Loucy (cell line): ENCODE measurements at regions not wholly inside any gene's neighbourhood (a gene's known extent, or its start where the extent isn't known, plus 50 kb on each side); places are given as distances from the start of the nearest gene placed in this dataset.
A peak's percentile ranks its signal among the peaks of the same experiment; 100 is the strongest.

Source experiments
- H2AFZ ChIP-seq: fragments of 200-600 bp; sonication (generic); 2 replicates; pipeline ENCODE4 v1.6.0; 2016; ENCODE audit warnings: antibody characterized with exemption, mild to moderate bottlenecking, low read length, moderate library complexity
- H3F3A ChIP-seq: fragments of 200-600 bp; 2 replicates; pipeline ENCODE4 v1.6.0; 2016; ENCODE audit warnings: antibody characterized with exemption, low read depth, mild to moderate bottlenecking
- H3K27me3 ChIP-seq: fragments of 200-600 bp; sonication (generic); 2 replicates; pipeline ENCODE4 v1.6.1; 2014; ENCODE audit warnings: low read length, mild to moderate bottlenecking; ENCODE audit not compliant: insufficient read depth, poor library complexity, severe bottlenecking
- H3K36me3 ChIP-seq: fragments of 200-600 bp; sonication (generic); 2 replicates; pipeline ENCODE4 v1.6.1; 2016; ENCODE audit warnings: low read length; ENCODE audit not compliant: insufficient read depth
- H3K4me1 ChIP-seq: fragments of 200-600 bp; sonication (generic); 2 replicates; pipeline ENCODE4 v1.5.1; 2014; ENCODE audit warnings: low read length, mild to moderate bottlenecking; ENCODE audit not compliant: insufficient read depth, poor library complexity, severe bottlenecking
- H3K4me2 ChIP-seq: fragments of 200-600 bp; sonication (generic); 2 replicates; pipeline ENCODE4 v1.6.0; 2014; ENCODE audit warnings: antibody characterized with exemption, low read length, low read depth, mild to moderate bottlenecking; ENCODE audit not compliant: poor library complexity, severe bottlenecking
- H3K4me3 ChIP-seq: fragments of 200-600 bp; sonication (generic); 2 replicates; pipeline ENCODE4 v1.5.1; 2014; ENCODE audit warnings: low read length, mild to moderate bottlenecking, mixed read lengths; ENCODE audit not compliant: poor library complexity, severe bottlenecking
- H3K79me2 ChIP-seq: fragments of 200-600 bp; sonication (generic); 2 replicates; pipeline ENCODE4 v1.6.1; 2014; ENCODE audit warnings: low read length; ENCODE audit not compliant: insufficient read depth
- H3K9ac ChIP-seq: fragments of 200-600 bp; sonication (generic); 2 replicates; pipeline ENCODE4 v1.6.0; 2014; ENCODE audit warnings: mild to moderate bottlenecking, low read depth, low read length, moderate library complexity; ENCODE audit not compliant: poor library complexity, severe bottlenecking
- H3K9me2 ChIP-seq: fragments of 200-600 bp; sonication (generic); replicated peaks from 2 replicates; pipeline ENCODE4 v1.6.1; 2016; ENCODE audit warnings: low read depth, low read length, mixed read lengths
- H3K9me3 ChIP-seq: fragments of 200-600 bp; sonication (generic); 2 replicates; pipeline ENCODE4 v1.6.1; 2014; ENCODE audit warnings: mild to moderate bottlenecking, antibody characterized with exemption, low read length, low read depth; ENCODE audit not compliant: insufficient read depth
- H4K20me1 ChIP-seq: fragments of 200-600 bp; sonication (generic); 2 replicates; pipeline ENCODE4 v1.6.0; 2014; ENCODE audit warnings: antibody characterized with exemption, low read length, mild to moderate bottlenecking; ENCODE audit not compliant: insufficient read depth, poor library complexity, severe bottlenecking
- EZH2phosphoT487 ChIP-seq: fragments of 200-600 bp; IDR thresholded peaks from 2 replicates; pipeline ENCODE4 v1.6.1; 2018; ENCODE audit warnings: antibody characterized with exemption, mild to moderate bottlenecking, moderate library complexity, borderline replicate concordance
- TF ChIP-seq, protein P1 (sequence below): fragments of 200-600 bp; sonication (generic); conservative IDR thresholded peaks from 2 replicates; pipeline ENCODE4 v1.5.1; 2014; ENCODE audit warnings: mild to moderate bottlenecking, antibody characterized with exemption, low read length

DNA sequence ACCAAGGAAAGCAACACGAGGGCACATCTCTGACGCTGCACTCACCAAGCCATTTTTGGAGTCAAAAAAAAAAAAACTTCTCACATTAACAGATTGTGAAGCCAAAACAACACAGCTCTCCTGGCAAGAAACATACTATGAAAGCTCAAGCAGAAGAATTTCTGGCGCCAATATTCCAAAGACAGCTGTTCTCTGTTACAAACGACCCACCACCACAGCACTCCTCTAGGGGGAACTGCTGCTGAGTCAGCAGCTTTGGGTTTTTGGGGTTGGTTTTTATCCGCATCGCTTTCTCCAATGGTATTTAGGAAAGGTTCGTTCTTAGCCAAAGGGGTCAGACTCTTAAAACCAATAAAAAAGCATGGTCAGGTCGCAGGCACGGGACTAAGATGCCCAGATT lies 379.4 kb downstream of the RPS29 start:
- no peak for TF ChIP-seq EZH2phosphoT487
- TF ChIP-seq, protein P1, sequence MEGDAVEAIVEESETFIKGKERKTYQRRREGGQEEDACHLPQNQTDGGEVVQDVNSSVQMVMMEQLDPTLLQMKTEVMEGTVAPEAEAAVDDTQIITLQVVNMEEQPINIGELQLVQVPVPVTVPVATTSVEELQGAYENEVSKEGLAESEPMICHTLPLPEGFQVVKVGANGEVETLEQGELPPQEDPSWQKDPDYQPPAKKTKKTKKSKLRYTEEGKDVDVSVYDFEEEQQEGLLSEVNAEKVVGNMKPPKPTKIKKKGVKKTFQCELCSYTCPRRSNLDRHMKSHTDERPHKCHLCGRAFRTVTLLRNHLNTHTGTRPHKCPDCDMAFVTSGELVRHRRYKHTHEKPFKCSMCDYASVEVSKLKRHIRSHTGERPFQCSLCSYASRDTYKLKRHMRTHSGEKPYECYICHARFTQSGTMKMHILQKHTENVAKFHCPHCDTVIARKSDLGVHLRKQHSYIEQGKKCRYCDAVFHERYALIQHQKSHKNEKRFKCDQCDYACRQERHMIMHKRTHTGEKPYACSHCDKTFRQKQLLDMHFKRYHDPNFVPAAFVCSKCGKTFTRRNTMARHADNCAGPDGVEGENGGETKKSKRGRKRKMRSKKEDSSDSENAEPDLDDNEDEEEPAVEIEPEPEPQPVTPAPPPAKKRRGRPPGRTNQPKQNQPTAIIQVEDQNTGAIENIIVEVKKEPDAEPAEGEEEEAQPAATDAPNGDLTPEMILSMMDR: no peak; the same call in 1 of the 2 replicates
- H3K9me2 ChIP-seq: no peaks in the 10 kb centered on the region
- no peak overlapping the region for H2AFZ ChIP-seq
- H3K4me1 ChIP-seq: peaks cover 38% of the 10 kb centered on the region
- no peaks in the 10 kb centered on the region for H3K27me3 ChIP-seq
- H3K4me2 ChIP-seq: no peak overlapping the region
- no peaks in the 10 kb centered on the region for H3K36me3 ChIP-seq
- no peaks in the 10 kb centered on the region for H3K79me2 ChIP-seq
- no peak overlapping the region for H3K4me3 ChIP-seq
- no peaks in the 10 kb centered on the region for H3F3A ChIP-seq
- H3K9ac ChIP-seq: no peak overlapping the region
- no peaks in the 10 kb centered on the region for H4K20me1 ChIP-seq
- H3K9me3 ChIP-seq: no peaks in the 10 kb centered on the region

DNA sequence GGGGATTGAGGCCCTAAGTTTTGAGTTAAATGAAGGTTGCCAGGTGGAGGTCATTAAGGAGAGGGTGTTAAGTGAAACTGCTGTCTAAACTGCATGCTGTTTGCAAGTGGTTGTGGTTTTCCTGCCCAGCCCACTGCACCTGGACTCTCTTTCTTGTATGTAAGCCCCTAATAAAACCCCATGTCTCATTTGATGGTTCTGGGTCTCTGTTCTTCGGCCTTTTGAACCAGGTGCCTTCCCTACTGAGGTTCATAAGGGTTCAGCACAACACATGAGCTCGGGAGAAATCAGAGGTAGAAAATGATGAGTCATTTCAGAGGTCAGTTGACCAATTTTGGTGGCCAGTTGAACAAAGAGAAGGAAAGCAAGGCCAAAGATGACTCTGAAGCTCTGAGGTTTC lies 382.5 kb downstream of the RPS29 start:
- Histone ChIP-seq H3K9ac (no peak overlapping the region), H2AFZ (no peak overlapping the region), H3F3A (no peaks in the 10 kb centered on the region), H3K9me3 (no peaks in the 10 kb centered on the region), H3K4me2 (peak overlapping the region; percentile 57), H3K27me3 (no peaks in the 10 kb centered on the region), H3K4me1 (peaks cover 41% of the 10 kb centered on the region), H4K20me1 (no peaks in the 10 kb centered on the region), H3K9me2 (no peaks in the 10 kb centered on the region), H3K36me3 (no peaks in the 10 kb centered on the region), H3K79me2 (no peaks in the 10 kb centered on the region), H3K4me3 (peak overlapping the region; percentile 29)
- TF ChIP-seq EZH2phosphoT487: no peak
- TF ChIP-seq, protein P1: no peak

DNA sequence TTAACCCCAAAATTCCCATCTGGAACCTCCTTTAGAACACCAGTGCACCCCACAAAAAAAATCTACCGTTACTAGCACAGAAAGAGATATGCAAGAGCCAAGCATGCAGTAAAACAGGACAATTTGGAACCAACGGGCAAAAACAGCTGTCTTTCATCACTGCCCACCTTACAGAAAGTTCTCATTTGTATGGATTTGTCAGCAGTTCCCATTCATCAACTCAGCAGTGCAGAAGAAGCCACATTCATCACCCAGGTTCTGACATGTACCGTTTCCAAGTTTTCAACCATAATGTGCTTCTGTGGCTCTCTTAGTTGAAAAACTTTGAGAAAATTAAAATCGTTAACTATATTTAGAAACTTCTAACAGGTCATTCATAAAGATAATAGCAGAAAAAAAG lies 387.0 kb downstream of the RPS29 start:
- Histone ChIP-seq H3K79me2 (no peaks in the 10 kb centered on the region), H3K9ac (no peak overlapping the region), H3K4me1 (peaks cover 58% of the 10 kb centered on the region), H3F3A (peaks cover 8% of the 10 kb centered on the region; the same call in 1 of the 2 replicates), H3K4me3 (no peak overlapping the region), H2AFZ (no peak overlapping the region), H3K4me2 (no peak overlapping the region), H3K9me3 (no peaks in the 10 kb centered on the region), H3K9me2 (no peaks in the 10 kb centered on the region), H4K20me1 (no peaks in the 10 kb centered on the region), H3K27me3 (no peaks in the 10 kb centered on the region), H3K36me3 (no peaks in the 10 kb centered on the region)
- TF ChIP-seq, protein P1: no peak
- no peak for TF ChIP-seq EZH2phosphoT487
